SK-N-SH (cell line): ENCODE measurements at regions not wholly inside any gene's neighbourhood (a gene's known extent, or its start where the extent isn't known, plus 50 kb on each side); places are given as distances from the start of the nearest gene placed in this dataset.

ENCODE experiments used
- CTCF ChIP-seq: fragments of 200-600 bp; sonication (generic); IDR thresholded peaks from 2 replicates; pipeline ENCODE4 v1.6.1; 2017; ENCODE audit warnings: antibody characterized with exemption, mild to moderate bottlenecking, moderate library complexity
- ELF1 ChIP-seq: IDR thresholded peaks from 2 replicates; pipeline ENCODE4 v1.4.0; 2012
- FOXM1 ChIP-seq: IDR thresholded peaks from 2 replicates; pipeline ENCODE4 v1.4.0; 2012; ENCODE audit warnings: low read depth, mild to moderate bottlenecking
- JUND ChIP-seq: IDR thresholded peaks from 2 replicates; pipeline ENCODE4 v1.4.0; 2012
- MXI1 ChIP-seq: IDR thresholded peaks from 2 replicates; pipeline ENCODE4 v1.6.1; 2012; ENCODE audit warnings: mild to moderate bottlenecking, low read depth, low read length, improper control_type of control experiment
- POLR2AphosphoS5 ChIP-seq: IDR thresholded peaks from 2 replicates; pipeline ENCODE4 v1.6.1; 2012; ENCODE audit warnings: low read depth, low read length
- RAD21 ChIP-seq: IDR thresholded peaks from 2 replicates; pipeline ENCODE4 v1.6.1; 2012; ENCODE audit warnings: mild to moderate bottlenecking, low read length
- SIN3A ChIP-seq: IDR thresholded peaks from 2 replicates; pipeline ENCODE4 v1.6.1; 2012; ENCODE audit warnings: low read depth, mild to moderate bottlenecking, low read length, moderate library complexity, borderline replicate concordance
- TAF1 ChIP-seq: IDR thresholded peaks from 2 replicates; pipeline ENCODE4 v1.6.1; 2012; ENCODE audit warnings: low read depth, mild to moderate bottlenecking, low read length, moderate library complexity, borderline replicate concordance
- TCF12 ChIP-seq: IDR thresholded peaks from 2 replicates; pipeline ENCODE4 v1.4.0; 2012

- TF ChIP-seq CTCF (no peak), TAF1 (no peak), POLR2AphosphoS5 (no peak), FOXM1 (no peak), MXI1 (no peak), SIN3A (no peak), JUND (no peak), ELF1 (no peak), TCF12 (no peak), RAD21 (no peak)
Measured at GRCh38 chr10:123425680-123426079, 240.5 kb upstream of the GPR26 start.
